EL (cell line): ENCODE measurements at regions not wholly inside any gene's neighbourhood (a gene's known extent, or its start where the extent isn't known, plus 50 kb on each side); places are given as distances from the start of the nearest gene placed in this dataset.
A peak's percentile ranks its signal among the peaks of the same experiment; 100 is the strongest.

Experiments
- DNase-seq: peaks from one replicate; pipeline ENCODE4 v3.0.0-alpha.2; 2016

DNA sequence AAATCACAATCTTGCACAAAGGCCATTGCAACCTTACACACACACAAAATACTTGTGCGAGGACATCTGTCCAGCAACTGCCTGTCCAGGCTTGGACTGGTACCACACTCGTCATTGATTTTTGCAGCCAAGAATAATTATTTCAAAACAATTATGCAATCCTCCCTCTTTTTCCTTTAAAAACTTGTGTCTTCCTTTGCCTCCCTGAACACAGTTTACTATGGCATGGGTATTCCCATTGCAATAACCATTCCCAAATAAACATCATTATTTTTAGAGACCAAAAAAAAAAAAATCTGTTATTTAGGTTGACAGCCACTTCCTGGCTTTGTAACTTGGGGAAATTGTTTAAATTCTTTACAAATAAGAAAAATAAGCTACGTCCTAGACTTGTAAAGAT lies 54.0 kb downstream of the C11orf91 start:
- no peak for DNase-seq

DNA sequence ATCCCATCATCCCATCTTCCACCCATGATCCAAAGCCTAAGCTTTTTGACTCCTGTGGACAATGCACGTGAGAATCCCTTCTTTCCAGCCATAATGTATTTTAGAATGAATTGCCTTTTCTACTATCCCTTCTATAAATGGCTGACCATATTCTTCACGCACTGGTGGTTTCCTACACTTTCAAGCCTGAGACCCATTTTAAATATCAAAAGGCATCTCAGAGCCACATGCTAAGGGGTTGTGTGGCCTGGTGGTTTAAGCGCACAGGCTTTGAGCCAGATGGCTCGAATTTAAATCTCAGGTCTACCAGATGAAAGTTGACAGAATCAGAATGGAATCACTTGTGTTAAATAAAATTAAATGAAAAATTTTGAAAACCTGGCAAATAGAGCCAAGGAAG lies 54.5 kb downstream of the C11orf91 start:
- no peak for DNase-seq

DNA sequence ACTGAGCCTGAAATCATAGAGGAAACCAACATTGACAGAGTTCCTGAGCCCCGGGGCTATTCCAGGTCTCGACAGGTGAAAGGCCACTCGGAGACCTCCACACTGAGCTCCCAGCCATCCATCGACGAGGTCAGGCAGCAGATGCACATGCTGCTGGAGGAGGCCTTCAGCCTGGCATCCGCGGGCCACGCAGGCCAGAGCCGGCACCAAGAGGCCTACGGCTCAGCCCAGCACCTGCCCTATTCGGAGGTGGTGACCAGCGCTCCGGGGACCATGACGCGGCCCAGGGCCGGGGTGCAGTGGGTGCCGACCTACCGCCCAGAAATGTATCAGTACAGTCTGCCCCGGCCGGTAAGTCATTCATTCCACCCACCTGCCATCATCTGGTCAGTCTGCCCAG lies 54.9 kb downstream of the C11orf91 start:
- no peak for DNase-seq

DNA sequence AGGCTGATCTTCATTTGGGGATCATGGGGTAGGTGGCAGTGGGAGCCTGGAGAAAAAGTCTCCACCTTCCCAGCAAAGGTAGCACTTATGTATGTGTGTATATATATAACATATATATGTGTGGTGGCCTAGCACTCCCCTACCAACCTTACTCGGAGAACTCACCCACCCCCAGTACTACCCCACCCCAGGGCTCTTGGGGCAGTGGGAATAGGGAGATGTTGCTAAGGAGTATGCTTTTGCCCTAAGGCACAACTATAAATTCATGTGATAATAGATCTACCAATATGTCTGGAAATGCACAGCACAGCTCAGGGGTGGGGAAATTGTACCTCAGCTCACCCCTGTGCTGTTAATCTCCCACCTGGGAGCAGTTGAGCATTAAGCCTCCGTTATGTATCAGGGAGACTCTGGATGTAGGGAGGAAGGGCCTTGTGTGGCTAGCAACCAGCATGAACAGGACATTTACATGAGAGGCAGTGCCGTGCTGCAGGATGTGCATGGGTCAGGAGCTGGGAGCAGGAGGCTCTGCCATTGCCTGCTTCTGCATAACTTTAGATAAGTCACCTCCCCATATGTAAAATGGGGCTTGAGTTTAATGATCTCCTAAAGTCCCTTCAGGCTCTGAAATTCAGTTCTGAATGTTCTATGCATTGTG lies 57.3 kb downstream of the C11orf91 start:
- DNase-seq: no peak

DNA sequence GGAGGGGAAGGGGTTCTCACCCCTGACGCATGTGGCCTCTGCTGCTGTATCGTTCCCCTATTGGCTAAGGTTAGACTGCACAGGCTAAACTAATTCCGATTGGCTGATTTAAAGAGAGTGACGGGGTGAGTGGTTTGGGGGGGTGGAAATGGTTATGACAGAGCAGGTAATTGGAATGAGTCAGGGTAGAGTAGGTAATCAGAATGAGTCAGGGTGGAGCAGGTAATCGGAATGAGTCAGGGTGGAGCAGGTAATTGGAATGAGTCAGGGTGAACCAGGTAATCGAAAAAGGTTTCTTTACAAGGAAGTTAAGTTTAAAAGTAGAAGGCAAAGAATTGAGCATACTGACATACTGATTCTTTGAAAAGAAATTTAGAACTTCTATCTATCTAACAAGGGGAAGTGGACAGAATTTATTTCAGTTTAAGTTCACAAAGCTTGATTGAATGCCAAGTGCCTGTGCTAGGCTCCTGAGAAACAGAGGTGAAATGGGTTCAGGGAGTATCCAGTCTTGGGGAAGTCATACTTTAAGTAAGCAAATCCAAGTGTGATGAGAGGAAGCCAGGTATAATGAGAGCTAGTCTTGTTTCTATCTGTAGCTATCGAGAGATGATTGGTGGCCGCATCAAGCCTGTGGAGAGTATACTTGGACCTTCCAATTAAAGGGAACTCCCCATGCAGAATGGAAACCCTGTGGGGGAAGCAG lies 58.0 kb downstream of the C11orf91 start:
- no peak for DNase-seq

DNA sequence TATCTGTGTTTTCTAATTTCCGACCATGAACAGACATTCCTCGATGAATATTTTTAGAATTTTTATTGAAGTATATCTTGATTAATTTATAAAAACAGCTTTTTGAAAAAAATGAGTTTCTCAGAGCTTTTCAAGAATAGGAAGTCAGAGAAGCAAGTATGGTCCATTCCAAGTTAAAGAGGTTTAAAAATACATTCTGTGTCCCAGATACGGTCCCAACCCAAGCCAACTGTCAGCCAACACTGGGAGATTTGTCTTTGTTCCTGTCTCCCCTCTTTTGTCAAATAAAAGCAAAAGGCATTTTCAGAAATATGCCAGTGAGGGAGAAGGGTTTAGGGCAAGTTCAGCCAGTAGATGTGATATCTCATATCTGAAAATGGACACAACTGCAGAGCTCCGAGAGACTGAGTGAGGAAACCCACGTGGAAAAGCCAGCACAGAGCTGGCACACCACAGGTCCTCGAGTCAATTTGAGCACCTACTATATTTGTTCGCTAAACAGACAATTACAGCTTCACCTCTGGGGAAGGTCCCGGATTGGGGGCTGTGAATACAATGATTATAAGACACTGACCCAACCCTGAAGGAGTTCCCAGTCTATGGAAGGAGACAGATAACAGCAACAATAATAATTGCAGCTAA lies 59.8 kb downstream of the C11orf91 start:
- no peak for DNase-seq

DNA sequence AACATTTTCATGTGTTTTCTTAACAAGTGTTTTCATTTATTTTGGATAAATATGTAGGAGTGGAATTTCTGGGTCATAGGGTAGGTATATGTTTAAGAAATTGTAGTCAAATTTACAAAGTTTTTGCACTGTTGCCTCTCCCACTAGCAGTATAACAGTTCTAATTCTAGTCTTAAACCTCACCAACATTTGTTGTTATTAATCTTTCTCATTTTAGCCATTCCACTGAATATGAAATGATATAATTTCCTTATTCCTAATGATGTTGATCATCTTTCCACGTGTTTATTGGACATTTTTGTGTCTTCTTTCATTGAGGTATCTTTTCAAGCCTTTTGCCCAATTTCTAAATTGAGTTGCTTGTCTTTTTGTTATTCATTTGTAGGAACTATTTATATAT lies 62.0 kb downstream of the C11orf91 start:
- DNase-seq: no peak

DNA sequence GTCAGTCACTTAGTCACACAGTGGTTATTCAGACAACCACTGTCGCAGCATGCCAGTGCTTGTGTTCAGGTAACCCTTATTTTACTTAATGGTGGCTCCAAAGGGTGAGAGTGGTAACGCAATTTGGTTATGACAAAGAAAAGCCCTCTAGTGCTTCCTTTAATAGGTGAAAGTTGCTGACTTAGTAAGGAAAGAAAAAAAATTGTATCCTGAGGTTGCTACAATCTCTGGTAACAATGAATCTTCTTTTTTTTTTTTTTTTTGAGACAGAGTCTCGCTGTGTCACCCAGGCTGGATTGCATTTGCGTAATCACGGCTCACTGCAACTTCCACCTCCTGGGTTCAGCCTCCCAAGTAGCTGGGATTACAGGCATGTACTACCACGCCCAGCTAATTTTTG lies 64.5 kb downstream of the C11orf91 start:
- peak; percentile 35 for DNase-seq

DNA sequence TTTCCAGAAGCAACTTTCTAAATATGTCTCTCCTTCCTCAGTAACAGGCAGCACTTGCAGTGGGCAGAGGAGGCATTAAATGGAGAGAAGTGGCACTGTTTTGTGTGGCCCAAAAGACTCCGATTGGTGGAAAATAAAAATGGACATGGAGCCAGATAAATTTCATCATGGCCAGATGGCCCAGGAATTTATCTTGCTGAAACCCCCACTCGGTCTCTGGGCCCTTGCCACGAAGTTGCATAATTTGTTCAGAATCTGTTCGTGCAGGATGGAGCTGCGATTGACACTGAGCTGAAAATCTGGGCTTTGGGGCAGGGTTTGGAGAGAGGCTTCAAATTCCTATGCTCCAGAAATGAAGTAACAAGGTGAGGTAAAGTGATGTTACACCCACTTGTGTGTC lies 65.5 kb downstream of the C11orf91 start:
- peak; percentile 62 for DNase-seq

DNA sequence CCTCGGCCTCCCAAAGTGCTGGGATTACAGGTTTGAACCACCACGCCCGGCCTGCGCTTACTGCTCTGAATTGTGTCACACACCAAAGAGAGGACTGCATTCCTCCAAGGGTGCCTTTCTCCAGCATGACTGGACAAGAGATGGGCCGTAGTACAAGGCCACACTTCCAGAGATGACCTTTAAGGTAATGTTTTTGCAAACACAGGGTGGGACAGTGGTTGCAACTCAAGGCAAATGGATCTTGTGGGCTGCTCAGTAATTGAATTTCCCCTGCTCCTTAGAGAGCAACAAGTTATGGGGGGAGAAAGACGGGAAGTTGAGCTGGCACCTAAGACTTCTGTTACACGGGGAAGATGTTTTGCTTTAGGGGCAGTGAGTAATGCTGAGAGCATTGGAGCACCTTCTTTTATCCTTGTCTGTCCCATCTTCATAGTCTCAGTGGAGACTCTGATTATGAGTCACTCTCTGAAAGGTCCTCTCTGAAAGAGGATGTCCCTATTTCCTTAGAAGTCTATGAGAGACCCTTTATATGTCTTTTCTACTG lies 66.3 kb downstream of the C11orf91 start:
- peak; percentile 91 for DNase-seq

DNA sequence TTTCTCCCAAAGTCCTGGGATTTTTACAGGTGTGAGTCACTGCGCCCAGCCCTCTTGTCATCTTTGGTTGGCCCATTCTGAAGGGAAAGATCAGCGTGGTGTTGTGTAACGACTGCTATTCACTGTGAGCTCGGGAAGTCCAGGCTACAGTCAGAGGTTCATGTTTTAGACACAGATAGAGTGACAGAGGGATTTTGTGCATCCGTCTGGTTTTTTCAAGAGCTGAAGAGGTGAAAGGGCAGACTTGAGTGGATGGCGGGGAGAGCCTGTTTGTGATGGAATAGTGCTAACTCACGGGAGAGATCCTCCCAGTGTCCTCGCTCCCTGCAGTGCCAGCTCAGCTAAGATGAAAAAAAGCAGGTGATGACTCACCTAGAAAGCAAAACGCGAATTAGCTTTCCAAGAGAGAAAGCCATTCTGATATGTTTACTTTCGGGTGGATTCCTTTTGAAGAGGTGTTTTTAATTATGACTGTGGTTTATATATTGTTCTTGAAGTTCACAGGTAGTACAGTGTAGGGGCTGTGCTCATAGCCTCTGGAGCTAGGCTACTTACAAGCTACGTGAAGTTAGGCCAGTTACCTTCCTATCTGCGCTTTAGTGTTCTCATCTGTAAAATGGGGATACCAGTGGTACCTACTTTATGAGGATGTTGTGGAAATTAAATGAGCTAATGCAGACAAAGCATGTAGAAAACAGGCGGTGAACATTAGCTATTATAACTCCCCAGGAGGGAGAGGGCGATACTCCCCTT lies 67.2 kb downstream of the C11orf91 start:
- DNase-seq: peak; percentile 74

DNA sequence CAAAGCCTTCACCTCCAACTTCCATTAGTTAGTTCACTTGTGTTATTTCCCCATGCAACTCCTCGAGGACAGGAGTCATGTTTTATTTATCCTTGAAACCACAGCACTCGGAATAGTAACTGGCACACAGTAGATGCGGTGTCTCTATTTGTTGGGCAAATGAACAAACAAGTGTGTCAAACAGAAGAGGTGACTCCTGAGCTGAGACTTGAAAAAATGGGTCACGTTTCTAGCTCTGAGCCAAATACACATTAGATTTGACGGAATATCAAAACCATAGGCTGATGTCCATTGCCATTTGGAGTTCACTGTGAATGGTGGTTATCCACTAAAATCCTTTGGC lies 68.9 kb downstream of the C11orf91 start:
- no peak for DNase-seq

DNA sequence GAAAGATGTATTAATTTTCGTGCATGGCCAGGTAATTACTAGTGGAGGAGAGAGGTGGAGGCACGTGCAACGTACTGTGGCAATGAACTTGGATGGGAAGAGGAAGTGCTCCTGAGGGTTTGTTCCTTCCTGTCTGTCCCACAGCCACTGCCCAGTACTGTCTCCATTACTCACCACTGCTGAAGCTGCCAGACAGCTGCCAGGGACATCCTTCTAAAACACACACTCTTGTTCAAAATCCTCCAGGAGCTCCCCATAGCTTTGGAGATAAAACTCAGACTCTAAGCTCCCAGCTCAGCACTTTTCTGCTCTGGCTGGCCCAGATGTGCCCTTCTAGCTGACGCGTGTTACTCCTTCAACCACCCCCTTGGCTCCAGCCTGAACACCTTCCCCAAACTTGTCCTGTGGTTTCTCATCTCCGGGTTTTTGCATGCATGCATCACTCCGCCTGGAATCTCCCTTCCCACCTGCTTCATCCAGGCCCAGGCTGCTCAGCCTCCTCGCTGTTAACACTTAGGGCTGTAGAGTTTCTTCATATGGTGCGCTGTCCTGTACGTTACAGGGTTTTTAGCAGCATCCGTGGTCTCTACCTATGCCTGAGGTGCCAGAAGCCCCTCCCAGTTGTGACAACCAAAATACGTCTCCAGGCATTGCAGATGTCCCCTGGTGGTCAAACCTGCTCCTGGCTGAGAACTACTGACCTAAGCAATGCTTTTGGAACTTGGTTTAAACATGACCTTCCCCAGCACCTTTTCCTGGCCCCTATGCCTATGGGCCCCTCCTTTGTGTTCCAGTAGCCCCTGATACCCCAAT lies 69.5 kb downstream of the C11orf91 start:
- DNase-seq: peak; percentile 35

DNA sequence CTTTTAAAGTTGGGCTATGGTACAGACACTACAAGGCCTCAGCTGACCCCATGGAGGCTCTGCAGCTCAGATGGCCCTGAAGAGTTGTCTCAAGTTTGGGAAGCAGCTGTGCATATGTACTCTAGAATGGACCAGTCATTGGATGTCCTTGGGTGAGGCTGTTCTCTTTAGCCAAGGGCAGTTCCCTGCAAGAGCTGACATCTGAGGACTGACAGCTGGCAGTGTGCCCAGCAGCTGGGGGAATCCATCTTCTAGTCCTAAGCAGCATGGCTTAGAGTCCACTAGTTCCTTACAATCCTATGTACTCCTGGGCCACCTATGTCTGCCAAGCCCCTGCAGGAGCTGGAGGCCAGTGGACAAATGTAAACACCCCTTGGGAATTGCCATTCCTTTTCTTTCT lies 76.5 kb downstream of the C11orf91 start:
- DNase-seq: no peak

DNA sequence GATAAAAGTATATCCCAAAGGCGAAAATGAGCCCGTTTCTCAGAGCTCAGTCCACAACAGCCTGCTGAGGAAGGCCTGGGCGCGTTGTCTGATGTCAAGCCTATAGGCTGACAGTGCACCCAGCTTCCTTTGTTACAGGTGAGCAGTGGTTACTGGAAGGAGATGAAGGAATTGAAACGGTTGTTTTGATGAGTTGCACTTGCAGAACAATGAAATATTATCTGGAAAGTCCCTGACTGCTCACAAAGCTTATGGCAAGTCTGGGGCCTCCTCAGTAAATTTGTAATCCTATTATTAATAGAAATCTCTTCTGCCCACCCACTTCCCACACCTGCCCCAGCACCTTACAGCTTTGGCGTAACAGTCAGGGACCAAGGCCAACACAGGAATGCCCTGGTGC lies 77.8 kb downstream of the C11orf91 start:
- no peak for DNase-seq

DNA sequence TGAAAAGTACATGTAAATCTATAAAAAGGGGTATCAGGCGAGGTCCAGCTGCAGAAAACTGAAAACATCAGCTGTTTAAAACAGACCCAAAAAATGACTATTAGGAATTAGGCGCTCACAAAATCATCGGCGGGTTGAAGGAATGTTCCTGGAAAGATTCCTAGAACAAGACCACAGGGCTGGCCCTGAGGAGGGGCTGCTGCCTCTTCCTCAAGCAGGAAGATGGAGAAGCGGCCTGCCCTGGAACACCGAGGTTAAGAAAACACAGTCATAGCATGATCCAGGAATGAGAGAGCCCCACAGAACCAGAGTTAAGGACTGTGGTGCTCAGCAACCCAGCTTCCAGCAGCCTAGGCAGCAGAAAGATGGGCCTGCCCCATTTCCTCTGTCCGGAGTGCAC lies 78.4 kb downstream of the C11orf91 start:
- DNase-seq: peak; percentile 75

DNA sequence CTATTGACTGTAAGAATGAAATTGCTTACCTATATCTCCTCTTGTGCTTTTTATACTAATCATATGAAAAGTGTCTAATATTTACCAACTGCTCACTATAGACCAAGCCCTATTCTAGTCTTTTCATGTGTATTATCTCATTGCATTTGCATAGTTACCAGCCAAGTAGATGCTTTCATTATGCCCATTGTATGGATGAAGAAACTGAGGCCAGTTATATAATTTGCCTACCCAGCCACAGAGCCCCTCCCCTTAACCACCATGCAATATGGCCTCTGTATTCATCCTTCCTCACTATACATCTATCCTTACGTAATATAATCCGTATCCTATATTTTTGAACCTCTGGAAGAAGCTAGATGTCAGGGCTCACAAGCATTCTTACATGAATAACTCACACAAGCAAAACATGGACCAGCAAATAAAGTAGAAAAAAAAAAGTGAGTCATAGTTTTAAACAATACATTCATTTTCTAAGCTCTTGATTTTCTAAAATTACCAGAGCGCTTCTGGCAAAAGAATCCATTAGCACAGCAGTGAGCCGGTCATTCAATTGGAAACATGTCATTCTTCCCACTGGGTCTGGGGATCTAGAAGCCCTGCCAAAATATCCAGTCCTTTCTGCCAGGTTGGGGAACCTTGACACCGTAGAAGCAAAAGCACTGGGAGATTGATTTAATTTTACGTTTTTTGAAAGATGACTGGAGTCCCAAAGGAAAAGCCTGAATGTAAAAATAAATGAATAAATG lies 80.0 kb downstream of the C11orf91 start:
- peak; percentile 41 for DNase-seq

DNA sequence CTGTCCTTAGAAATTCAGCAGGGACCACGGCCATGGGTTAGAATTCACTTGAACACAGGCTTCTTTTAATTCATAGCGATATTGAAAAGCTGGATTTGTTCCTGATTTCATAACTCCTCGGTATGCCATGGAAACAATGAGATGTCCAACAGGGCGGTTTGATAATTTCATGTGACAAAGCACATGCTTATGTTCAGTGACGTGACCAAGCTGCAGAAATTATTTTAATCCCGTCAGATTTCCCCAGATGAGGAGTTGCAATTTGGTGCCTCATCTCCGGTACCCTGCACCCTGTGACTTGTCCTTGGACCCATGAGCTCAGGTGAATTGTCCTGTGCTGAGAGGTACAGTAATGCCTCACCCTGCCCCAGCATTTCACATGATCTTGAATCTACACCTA lies 81.7 kb downstream of the C11orf91 start:
- DNase-seq: no peak

DNA sequence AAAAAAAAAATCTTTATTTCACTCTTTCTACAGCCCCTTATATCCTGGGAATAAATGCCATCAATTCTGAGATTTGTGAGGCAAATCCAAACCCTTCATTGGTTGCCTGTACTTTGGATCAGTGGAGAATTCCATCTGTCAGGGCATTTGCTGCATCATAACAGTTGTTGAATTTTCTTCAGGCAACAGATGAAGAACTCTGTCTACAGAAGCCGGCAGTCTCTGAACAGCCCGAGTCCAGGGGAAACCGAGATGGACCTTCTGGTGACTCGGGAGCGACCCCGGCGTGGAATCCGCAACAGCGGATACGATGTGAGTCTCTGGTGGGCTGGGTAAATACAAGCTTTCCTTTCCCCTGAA lies 82.3 kb downstream of the C11orf91 start:
- DNase-seq: no peak

DNA sequence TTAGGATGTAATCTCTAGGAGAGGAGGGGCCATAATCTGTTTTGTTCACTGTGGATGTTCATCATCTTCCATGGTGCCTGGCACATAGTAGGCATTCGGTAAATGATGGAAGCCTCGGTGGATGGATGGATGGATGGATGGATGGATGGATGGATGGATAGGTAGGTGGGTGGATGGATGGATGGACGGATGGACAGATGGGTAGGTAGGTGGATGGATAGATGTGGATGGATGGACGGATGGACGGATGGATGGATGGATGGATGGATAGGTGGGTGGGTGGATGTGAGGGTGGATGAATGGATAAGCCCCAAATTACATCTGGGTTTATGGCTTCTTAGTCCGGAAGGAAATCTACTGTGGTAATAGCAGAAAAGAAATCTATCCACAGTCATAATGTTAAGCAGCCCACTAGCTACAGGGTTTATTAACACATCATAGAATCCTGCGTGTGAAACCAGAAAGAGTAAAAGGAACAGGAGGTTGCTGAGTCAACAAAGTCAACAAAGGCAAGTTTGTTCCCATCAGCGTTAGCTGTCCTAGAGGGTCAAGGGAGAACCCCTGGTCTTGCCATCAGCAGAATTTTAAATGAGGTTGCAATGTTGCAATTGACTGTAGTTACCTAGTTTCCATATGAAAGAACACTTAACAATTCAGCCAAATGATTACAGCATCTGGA lies 82.8 kb downstream of the C11orf91 start:
- no peak for DNase-seq

DNA sequence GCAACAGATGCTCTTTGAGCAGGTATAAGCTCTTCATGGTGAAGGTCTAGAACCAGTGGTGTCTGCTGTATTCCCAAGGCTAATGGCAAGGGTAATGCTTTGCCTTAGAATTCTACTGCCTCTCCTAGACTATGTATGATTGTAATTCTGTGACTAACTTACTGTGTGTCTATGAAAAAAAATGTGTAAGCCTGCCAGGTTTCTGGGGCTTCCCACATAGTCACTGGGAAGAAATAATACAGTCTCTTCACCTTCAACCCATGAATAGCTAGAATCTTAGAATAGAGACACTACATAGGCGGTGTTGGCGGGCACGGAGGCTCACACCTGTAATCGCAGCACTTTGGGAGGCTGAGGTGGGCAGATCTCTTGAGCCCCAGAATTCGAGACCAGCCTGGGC lies 84.1 kb downstream of the C11orf91 start:
- no peak for DNase-seq
